Sigmoid colon (tissue), 3 donors: ENCODE measurements at regions not wholly inside any gene's neighbourhood (a gene's known extent, or its start where the extent isn't known, plus 50 kb on each side); places are given as distances from the start of the nearest gene placed in this dataset.

Experiments
- CTCF ChIP-seq, 4 experiments: fragments of 450-650 bp in 3 of 4; fragments of 200-600 bp in 1 of 4; IDR thresholded peaks; one replicate each; pipeline ENCODE4 v1.5.1; 2016 to 2019; ENCODE audit warnings: antibody characterized with exemption in 4 of 4, mild to moderate bottlenecking in 3 of 4, moderate library complexity in 2 of 4
- POLR2A ChIP-seq, 2 donors: fragments of 450-650 bp; IDR thresholded peaks; one replicate each; pipeline ENCODE4 v1.6.1; 2016; ENCODE audit warnings: antibody characterized with exemption in 2 of 2, mild to moderate bottlenecking in 2 of 2, moderate library complexity in 2 of 2

- TF ChIP-seq POLR2A (IDR thresholded peaks at IDR 0.05) = no peak
- no peak for TF ChIP-seq CTCF (IDR thresholded peaks at IDR 0.05)
Observed at GRCh38 chr12:127262615-127263014, 1004.4 kb upstream of the TMEM132C start.
